ENCODE measurements at regions not wholly inside any gene's neighbourhood (a gene's known extent, or its start where the extent isn't known, plus 50 kb on each side); places are given as distances from the start of the nearest gene placed in this dataset.
"Not testable (repeated sequence)": the region's sequence is repeated elsewhere in the genome, so short reads cannot be mapped to it uniquely, and the experiment has no call there.

GRCh38 chrX:44674906-44675305 is 132.2 kb upstream of the FUNDC1 start:
- DNase-seq: no peak

- no peak for DNase-seq
These were observed 127.0 kb upstream of the FUNDC1 start for GRCh38 chrX:44669626-44670025.

- DNase-seq: no peak
These were observed 125.1 kb upstream of the FUNDC1 start for GRCh38 chrX:44667771-44668170.

- not testable (repeated sequence) for DNase-seq
These were observed 115.1 kb upstream of the FUNDC1 start for GRCh38 chrX:44657718-44658246.

- no peak for DNase-seq
These were observed 108.7 kb upstream of the FUNDC1 start for GRCh38 chrX:44651358-44651757.

- DNase-seq: no peak
These were observed 101.1 kb upstream of the FUNDC1 start for GRCh38 chrX:44643723-44644122.

GRCh38 chrX:44637282-44637681 is 94.6 kb upstream of the FUNDC1 start:
- DNase-seq: peak; percentile 9

- DNase-seq: no peak
These were observed 78.4 kb upstream of the FUNDC1 start for GRCh38 chrX:44621078-44621477.

- DNase-seq: no peak
These were observed 76.4 kb upstream of the FUNDC1 start for GRCh38 chrX:44619039-44619438.

GRCh38 chrX:44596277-44596676 is 53.6 kb upstream of the FUNDC1 start:
- no peak for DNase-seq

All from dermis blood vessel endothelial cell (primary cell).